ENCODE measurements at regions not wholly inside any gene's neighbourhood (a gene's known extent, or its start where the extent isn't known, plus 50 kb on each side); places are given as distances from the start of the nearest gene placed in this dataset.

DNA sequence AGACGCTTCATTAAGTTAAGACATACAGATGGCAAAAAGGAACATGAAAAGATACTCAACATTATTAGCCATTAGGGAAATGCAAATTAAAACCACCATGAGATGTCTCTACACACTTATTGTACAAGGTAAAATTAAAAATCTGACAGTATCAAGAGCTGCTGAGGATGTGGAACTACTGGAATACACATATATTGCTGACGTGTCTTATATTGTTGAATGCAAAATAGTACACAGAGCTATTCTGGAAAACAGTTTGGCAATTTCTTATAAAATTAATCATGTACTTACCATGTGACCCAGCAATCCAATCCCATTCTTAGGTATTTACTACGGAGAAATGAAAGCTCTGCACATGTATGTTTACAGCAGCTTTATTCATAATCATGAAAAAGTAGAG, 742.5 kb downstream of the TBC1D22A start:
- TF ChIP-seq, protein P1, sequence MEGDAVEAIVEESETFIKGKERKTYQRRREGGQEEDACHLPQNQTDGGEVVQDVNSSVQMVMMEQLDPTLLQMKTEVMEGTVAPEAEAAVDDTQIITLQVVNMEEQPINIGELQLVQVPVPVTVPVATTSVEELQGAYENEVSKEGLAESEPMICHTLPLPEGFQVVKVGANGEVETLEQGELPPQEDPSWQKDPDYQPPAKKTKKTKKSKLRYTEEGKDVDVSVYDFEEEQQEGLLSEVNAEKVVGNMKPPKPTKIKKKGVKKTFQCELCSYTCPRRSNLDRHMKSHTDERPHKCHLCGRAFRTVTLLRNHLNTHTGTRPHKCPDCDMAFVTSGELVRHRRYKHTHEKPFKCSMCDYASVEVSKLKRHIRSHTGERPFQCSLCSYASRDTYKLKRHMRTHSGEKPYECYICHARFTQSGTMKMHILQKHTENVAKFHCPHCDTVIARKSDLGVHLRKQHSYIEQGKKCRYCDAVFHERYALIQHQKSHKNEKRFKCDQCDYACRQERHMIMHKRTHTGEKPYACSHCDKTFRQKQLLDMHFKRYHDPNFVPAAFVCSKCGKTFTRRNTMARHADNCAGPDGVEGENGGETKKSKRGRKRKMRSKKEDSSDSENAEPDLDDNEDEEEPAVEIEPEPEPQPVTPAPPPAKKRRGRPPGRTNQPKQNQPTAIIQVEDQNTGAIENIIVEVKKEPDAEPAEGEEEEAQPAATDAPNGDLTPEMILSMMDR (IDR thresholded peaks at IDR 0.05; ENCODE audit: insufficient read depth, low read length, poor library complexity, severe bottlenecking): no peak
- no peak for TF ChIP-seq EZH2phosphoT487 (conservative IDR thresholded peaks at IDR 0.05; ENCODE audit: low read length)
